Dendritic cell treated with granulocyte-macrophage colony-stimulating factor and Interleukin-4, amounts not matched to agents 40 ng/mL and 50 ng/mL, for 4 days (primary cell): ENCODE measurements at regions not wholly inside any gene's neighbourhood (a gene's known extent, or its start where the extent isn't known, plus 50 kb on each side); places are given as distances from the start of the nearest gene placed in this dataset.

ENCODE experiments used
- H3K27ac Mint-ChIP-seq: one replicate; pipeline ENCODE4 v1.8.0; 2022; ENCODE audit warnings: mild to moderate bottlenecking, mixed read lengths
- H3K27me3 Mint-ChIP-seq: one replicate; pipeline ENCODE4 v1.8.0; 2022; ENCODE audit warnings: mild to moderate bottlenecking, mixed read lengths
- H3K36me3 Mint-ChIP-seq: one replicate; pipeline ENCODE4 v1.8.0; 2022; ENCODE audit warnings: low read depth, mixed read lengths
- H3K4me1 Mint-ChIP-seq: one replicate; pipeline ENCODE4 v1.8.0; 2022; ENCODE audit warnings: low read depth, mixed read lengths
- H3K4me3 Mint-ChIP-seq: one replicate; pipeline ENCODE4 v1.8.0; 2022; ENCODE audit warnings: mild to moderate bottlenecking, moderate library complexity, mixed read lengths
- H3K9me3 Mint-ChIP-seq: one replicate; pipeline ENCODE4 v1.8.0; 2022; ENCODE audit warnings: mixed read lengths
- intact Hi-C: fragments of 100-400 bp; cut with micrococcal nuclease; formaldehyde crosslinking; loops from one replicate; pipeline ENCODE4 v1.15.0; 2022

GRCh38 chr11:28481616-28482480 is 373.7 kb downstream of the METTL15 start:
- Mint-ChIP-seq H3K4me1 (no peaks in the 10 kb centered on the region), H3K27ac (no peak overlapping the region), H3K4me3 (no peak overlapping the region), H3K36me3 (no peaks in the 10 kb centered on the region), H3K27me3 (no peaks in the 10 kb centered on the region), H3K9me3 (peaks cover 8% of the 10 kb centered on the region)
- intact Hi-C loops, result no loop called here

GRCh38 chr11:28480406-28480805 is 372.2 kb downstream of the METTL15 start:
- intact Hi-C loops, result no loop called here
- H3K9me3 Mint-ChIP-seq, result peaks cover 8% of the 10 kb centered on the region

GRCh38 chr11:28476864-28477263 is 368.7 kb downstream of the METTL15 start:
- Mint-ChIP-seq H3K36me3 (no peaks in the 10 kb centered on the region), H3K4me3 (no peak overlapping the region), H3K9me3 (peaks cover 8% of the 10 kb centered on the region), H3K27me3 (no peaks in the 10 kb centered on the region), H3K4me1 (no peaks in the 10 kb centered on the region), H3K27ac (no peak overlapping the region)
- intact Hi-C loops, result no loop called here

More at GRCh38 chr11:28480406-28480805, 372.2 kb downstream of the METTL15 start:
- no peaks in the 10 kb centered on the region for H3K27me3 Mint-ChIP-seq
- H3K4me1 Mint-ChIP-seq, result no peaks in the 10 kb centered on the region
- H3K4me3 Mint-ChIP-seq, result no peak overlapping the region
- no peak overlapping the region for H3K27ac Mint-ChIP-seq
- no peaks in the 10 kb centered on the region for H3K36me3 Mint-ChIP-seq

- H3K9me3 Mint-ChIP-seq, result peaks cover 8% of the 10 kb centered on the region
- H3K4me1 Mint-ChIP-seq, result no peaks in the 10 kb centered on the region
- no peaks in the 10 kb centered on the region for H3K27me3 Mint-ChIP-seq
- intact Hi-C loops, result no loop called here
- no peak overlapping the region for H3K27ac Mint-ChIP-seq
- no peak overlapping the region for H3K4me3 Mint-ChIP-seq
- no peaks in the 10 kb centered on the region for H3K36me3 Mint-ChIP-seq
Observed at GRCh38 chr11:28476049-28476448, 367.9 kb downstream of the METTL15 start.

GRCh38 chr11:28472904-28473303 is 364.7 kb downstream of the METTL15 start:
- Mint-ChIP-seq H3K4me3 (no peak overlapping the region), H3K27ac (no peak overlapping the region), H3K4me1 (no peaks in the 10 kb centered on the region), H3K27me3 (no peaks in the 10 kb centered on the region), H3K36me3 (no peaks in the 10 kb centered on the region), H3K9me3 (peaks cover under 1% of the 10 kb centered on the region)
- intact Hi-C loops, result no loop called here

GRCh38 chr11:28471537-28471936 is 363.3 kb downstream of the METTL15 start:
- Mint-ChIP-seq H3K4me3 (no peak overlapping the region), H3K27me3 (no peaks in the 10 kb centered on the region), H3K4me1 (no peaks in the 10 kb centered on the region), H3K9me3 (peaks cover 15% of the 10 kb centered on the region), H3K36me3 (no peaks in the 10 kb centered on the region), H3K27ac (no peak overlapping the region)
- intact Hi-C loops, result no loop called here

GRCh38 chr11:28470180-28470579 is 362.0 kb downstream of the METTL15 start:
- Mint-ChIP-seq H3K9me3 (peaks cover 20% of the 10 kb centered on the region), H3K4me1 (no peaks in the 10 kb centered on the region), H3K36me3 (no peaks in the 10 kb centered on the region), H3K4me3 (no peak overlapping the region), H3K27ac (no peak overlapping the region), H3K27me3 (no peaks in the 10 kb centered on the region)
- intact Hi-C loops, result no loop called here

- Mint-ChIP-seq H3K36me3 (no peaks in the 10 kb centered on the region), H3K9me3 (peaks cover 34% of the 10 kb centered on the region), H3K27me3 (no peaks in the 10 kb centered on the region), H3K27ac (no peak overlapping the region), H3K4me3 (no peak overlapping the region), H3K4me1 (no peaks in the 10 kb centered on the region)
- intact Hi-C loops, result no loop called here
Observed at GRCh38 chr11:28466506-28466905, 358.3 kb downstream of the METTL15 start.

GRCh38 chr11:28464252-28464867 is 356.2 kb downstream of the METTL15 start:
- H3K36me3 Mint-ChIP-seq, result no peaks in the 10 kb centered on the region
- no peaks in the 10 kb centered on the region for H3K4me1 Mint-ChIP-seq
- intact Hi-C loops, result no loop called here
- no peaks in the 10 kb centered on the region for H3K27me3 Mint-ChIP-seq
- peaks cover 47% of the 10 kb centered on the region for H3K9me3 Mint-ChIP-seq
- no peak overlapping the region for H3K27ac Mint-ChIP-seq
- H3K4me3 Mint-ChIP-seq, result no peak overlapping the region

GRCh38 chr11:28463826-28464225 is 355.6 kb downstream of the METTL15 start:
- Mint-ChIP-seq H3K36me3 (no peaks in the 10 kb centered on the region), H3K27ac (no peak overlapping the region), H3K27me3 (no peaks in the 10 kb centered on the region), H3K4me1 (no peaks in the 10 kb centered on the region), H3K9me3 (peaks cover 47% of the 10 kb centered on the region), H3K4me3 (no peak overlapping the region)
- intact Hi-C loops, result no loop called here

- H3K4me3 Mint-ChIP-seq, result no peak overlapping the region
- no peak overlapping the region for H3K27ac Mint-ChIP-seq
- no peaks in the 10 kb centered on the region for H3K4me1 Mint-ChIP-seq
- peaks cover 35% of the 10 kb centered on the region for H3K9me3 Mint-ChIP-seq
- no peaks in the 10 kb centered on the region for H3K36me3 Mint-ChIP-seq
- intact Hi-C loops, result no loop called here
- no peaks in the 10 kb centered on the region for H3K27me3 Mint-ChIP-seq
Observed at GRCh38 chr11:28461846-28462245, 353.7 kb downstream of the METTL15 start.

- Mint-ChIP-seq H3K27ac (no peak overlapping the region), H3K27me3 (no peaks in the 10 kb centered on the region), H3K9me3 (peaks cover 36% of the 10 kb centered on the region), H3K36me3 (no peaks in the 10 kb centered on the region), H3K4me3 (no peak overlapping the region), H3K4me1 (no peaks in the 10 kb centered on the region)
- intact Hi-C loops, result no loop called here
Observed at GRCh38 chr11:28461338-28461737, 353.1 kb downstream of the METTL15 start.

- intact Hi-C loops, result no loop called here
- Mint-ChIP-seq H3K27me3 (no peaks in the 10 kb centered on the region), H3K36me3 (no peaks in the 10 kb centered on the region), H3K4me1 (no peaks in the 10 kb centered on the region), H3K27ac (no peak overlapping the region), H3K9me3 (peaks cover 35% of the 10 kb centered on the region), H3K4me3 (no peak overlapping the region)
Observed at GRCh38 chr11:28460348-28460747, 352.2 kb downstream of the METTL15 start.

GRCh38 chr11:28459912-28460311 is 351.7 kb downstream of the METTL15 start:
- Mint-ChIP-seq H3K9me3 (peaks cover 33% of the 10 kb centered on the region), H3K27ac (no peak overlapping the region)
- intact Hi-C loops, result no loop called here

More at GRCh38 chr11:28459912-28460311, 351.7 kb downstream of the METTL15 start:
- Mint-ChIP-seq H3K36me3 (no peaks in the 10 kb centered on the region), H3K27me3 (no peaks in the 10 kb centered on the region), H3K4me1 (no peaks in the 10 kb centered on the region), H3K4me3 (no peak overlapping the region)
